GM19467 (cell line): ENCODE measurements at regions not wholly inside any gene's neighbourhood (a gene's known extent, or its start where the extent isn't known, plus 50 kb on each side); places are given as distances from the start of the nearest gene placed in this dataset.

Experiments used
- ATAC-seq: cut with Tn5 transposase; IDR thresholded peaks from one replicate; pipeline ENCODE4 v1.9.1; 2021; ENCODE audit warnings: mild to moderate bottlenecking, moderate library complexity; ENCODE audit not compliant: unreplicated experiment

DNA sequence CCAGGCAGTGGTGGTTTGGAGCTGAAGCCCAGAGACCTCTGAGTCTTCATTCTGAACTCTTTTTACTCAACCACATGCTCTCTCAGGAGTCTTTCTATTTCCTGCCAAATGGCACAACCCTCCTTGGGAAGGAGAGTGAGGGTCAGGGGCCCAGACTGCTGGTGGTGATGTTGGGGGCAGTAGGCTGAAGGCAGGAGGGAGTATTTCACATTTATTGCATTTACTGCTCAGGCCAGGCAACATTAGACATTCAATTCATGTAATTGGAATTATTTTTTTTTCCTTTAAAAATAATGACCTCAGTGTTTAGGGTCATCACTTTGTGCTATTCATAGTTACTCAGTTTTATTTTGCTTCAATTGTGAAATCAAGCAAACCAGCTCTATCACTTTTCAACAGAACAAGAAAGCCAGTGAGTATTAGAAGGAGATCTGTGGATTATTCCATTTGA lies 311.3 kb upstream of the NT5C1B start:
- no peak for ATAC-seq

GRCh38 chr2:18899725-18900124 lies 310.4 kb upstream of the NT5C1B start:
- ATAC-seq: no peak

DNA sequence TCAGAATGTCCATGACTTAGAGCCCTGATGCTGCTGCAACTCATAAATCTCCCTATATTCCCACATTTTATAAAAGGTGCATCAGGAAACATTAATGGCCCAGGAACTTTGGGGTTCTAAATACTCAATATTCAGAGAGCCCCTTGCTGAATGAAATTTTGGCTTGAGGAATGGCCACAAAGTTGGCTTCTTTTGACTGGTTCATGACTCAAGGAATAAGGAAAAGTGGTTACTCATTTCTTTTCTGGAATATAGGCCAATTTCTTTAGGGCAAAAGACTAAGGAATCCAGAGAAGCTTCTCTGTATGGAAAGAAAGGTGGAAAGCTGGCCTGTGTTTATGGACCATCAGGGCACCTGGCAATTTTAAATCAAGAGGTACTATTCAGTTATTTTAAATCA lies 308.9 kb upstream of the NT5C1B start:
- no peak for ATAC-seq

- ATAC-seq: no peak
Observed at GRCh38 chr2:18896125-18896764, 306.9 kb upstream of the NT5C1B start.

- no peak for ATAC-seq
Observed at GRCh38 chr2:18891600-18892345, 302.4 kb upstream of the NT5C1B start.

- ATAC-seq: no peak
Observed at GRCh38 chr2:18889565-18890332, 300.4 kb upstream of the NT5C1B start.

DNA sequence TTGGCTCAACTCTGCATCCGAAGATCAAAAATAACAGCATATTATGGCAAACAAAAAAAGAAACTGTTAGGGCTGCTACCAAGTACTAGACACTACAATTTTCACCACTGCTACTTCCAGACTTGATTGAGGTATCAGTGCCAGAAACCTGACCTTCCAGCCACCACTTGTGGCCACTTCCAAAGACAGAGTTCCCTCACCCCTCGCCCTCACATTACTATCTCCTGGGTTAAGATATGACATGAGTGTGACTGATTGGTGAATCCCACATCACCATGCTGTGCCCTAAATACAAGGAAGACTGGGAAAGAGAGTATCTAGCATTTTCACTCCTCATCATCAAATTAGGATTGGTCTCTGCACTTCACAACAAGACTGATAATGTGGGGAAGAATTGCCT lies 296.1 kb upstream of the NT5C1B start:
- no peak for ATAC-seq

- no peak for ATAC-seq
Observed at GRCh38 chr2:18883616-18884456, 294.5 kb upstream of the NT5C1B start.

GRCh38 chr2:18871430-18871829 lies 282.1 kb upstream of the NT5C1B start:
- no peak for ATAC-seq

DNA sequence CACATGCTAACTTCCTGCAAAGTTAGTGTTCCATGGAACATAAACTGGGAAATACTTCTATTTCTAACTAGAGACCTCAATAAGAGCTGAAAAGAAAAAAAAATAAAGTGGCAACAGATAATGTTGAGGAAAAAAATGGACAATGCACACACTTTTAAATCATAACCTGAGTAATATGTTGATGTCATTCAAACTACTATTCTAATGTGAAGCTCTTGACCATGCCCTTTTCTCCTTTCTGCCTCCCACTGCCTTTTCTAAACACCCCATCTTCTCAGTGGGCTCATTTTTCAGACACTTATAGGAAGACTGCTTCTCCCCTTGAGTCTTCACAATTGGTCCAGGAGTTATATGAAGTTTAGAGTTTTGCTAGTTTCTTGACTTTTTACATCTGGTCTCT lies 280.9 kb upstream of the NT5C1B start:
- no peak for ATAC-seq

GRCh38 chr2:18861951-18862350 lies 272.6 kb upstream of the NT5C1B start:
- ATAC-seq: no peak

GRCh38 chr2:18860179-18860578 lies 270.8 kb upstream of the NT5C1B start:
- no peak for ATAC-seq

DNA sequence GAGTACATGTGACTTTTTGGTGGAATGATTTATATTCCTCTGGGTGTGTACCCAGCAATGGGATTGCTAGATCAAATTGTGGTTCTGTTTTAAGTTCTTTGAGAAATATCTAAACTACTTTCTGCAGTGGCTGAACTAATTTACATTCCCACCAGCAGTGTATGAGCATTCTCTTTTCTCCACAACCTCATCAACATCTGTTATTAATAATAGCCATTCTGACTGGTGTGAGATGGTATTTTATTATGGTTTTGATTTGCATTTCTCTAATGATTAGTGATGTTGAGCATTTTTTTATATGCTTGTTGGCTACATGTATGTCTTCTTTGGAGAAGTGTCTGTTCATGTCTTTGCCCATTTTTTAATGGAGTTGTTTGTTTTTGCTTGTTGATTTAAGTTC lies 267.4 kb upstream of the NT5C1B start:
- no peak for ATAC-seq

- no peak for ATAC-seq
Observed at GRCh38 chr2:18855027-18855426, 265.7 kb upstream of the NT5C1B start.

DNA sequence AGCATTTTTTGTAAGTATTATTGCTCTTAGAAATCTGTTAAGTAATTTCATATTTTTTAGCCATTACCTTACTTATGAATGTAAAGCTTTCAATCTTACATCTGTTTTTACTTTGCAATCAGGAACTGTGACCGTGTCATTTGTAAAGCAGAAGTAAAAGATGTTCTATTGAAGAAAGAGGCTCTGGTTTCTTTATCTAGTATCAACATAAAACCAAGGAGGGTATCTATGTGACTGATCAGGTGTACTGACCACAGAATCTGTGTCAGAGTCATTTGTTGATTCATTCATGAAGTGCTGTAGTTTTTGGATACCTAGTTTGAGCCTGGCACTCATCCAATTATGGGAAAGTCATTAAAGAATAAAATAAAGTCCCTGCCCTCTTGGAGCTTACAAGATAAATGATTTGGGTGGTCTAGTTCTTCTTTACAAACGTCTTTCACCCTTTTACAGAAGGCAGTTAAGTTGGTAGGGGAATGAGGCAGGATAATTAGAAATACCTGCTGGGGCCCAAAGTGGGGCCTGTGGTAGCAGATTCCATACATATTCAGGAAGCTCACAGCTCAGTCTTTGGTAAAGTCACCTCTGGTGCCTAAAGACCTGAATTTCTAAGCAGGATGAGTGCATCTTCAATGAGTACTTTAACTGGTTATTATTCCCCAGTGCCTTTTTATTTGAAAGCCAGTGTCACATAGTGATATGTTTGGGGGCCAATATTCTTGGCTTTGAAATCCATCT lies 260.6 kb upstream of the NT5C1B start:
- no peak for ATAC-seq

GRCh38 chr2:18848646-18849045 lies 259.3 kb upstream of the NT5C1B start:
- no peak for ATAC-seq

GRCh38 chr2:18845854-18846445 lies 256.6 kb upstream of the NT5C1B start:
- no peak for ATAC-seq

DNA sequence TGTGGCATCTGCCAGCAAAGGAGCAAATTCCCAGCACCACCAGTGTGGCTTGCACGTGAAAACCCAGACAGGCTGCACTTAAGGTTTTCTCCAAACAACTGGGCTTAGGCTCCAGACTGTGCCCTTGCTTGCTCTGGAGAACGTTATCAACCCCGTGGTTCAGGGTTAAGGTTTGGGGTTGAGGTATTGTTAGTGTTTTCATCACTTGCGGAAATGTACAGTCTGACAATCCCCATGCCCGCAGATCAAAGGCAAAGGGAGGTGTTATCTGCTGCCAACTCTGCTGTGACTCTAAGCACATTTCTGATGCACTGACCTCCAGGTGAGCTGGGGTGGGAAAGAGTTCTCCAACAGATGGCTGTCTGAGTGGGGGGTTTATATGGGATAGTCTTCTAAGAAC lies 253.5 kb upstream of the NT5C1B start:
- ATAC-seq: no peak

- ATAC-seq: no peak
Observed at GRCh38 chr2:18841248-18842150, 252.1 kb upstream of the NT5C1B start.
